ENCODE measurements at regions not wholly inside any gene's neighbourhood (a gene's known extent, or its start where the extent isn't known, plus 50 kb on each side); places are given as distances from the start of the nearest gene placed in this dataset.

- no peak for TF ChIP-seq CTCF (IDR thresholded peaks at IDR 0.05)
- no peak for ATAC-seq (ENCODE audit: low FRiP score)
Measured at GRCh38 chr6:24987446-24988115, 51.8 kb upstream of the RIPOR2 start.

GRCh38 chr6:24988562-24988961, 52.8 kb upstream of the RIPOR2 start:
- ATAC-seq (ENCODE audit: low FRiP score): no peak
- no peak for TF ChIP-seq CTCF (IDR thresholded peaks at IDR 0.05)
- no peak for DNase-seq (ENCODE audit: low spot score)

More at GRCh38 chr6:24987446-24988115, 51.8 kb upstream of the RIPOR2 start:
- no peak for DNase-seq (ENCODE audit: low spot score)

GRCh38 chr6:24990236-24990845, 54.6 kb upstream of the RIPOR2 start:
- ATAC-seq (ENCODE audit: low FRiP score): no peak
- DNase-seq (ENCODE audit: low spot score): no peak

GRCh38 chr6:24990944-24991809, 55.4 kb upstream of the RIPOR2 start:
- no peak for ATAC-seq (ENCODE audit: low FRiP score)
- no peak for TF ChIP-seq CTCF (IDR thresholded peaks at IDR 0.05)
- DNase-seq (ENCODE audit: low spot score): no peak

More at GRCh38 chr6:24990236-24990845, 54.6 kb upstream of the RIPOR2 start:
- no peak for TF ChIP-seq CTCF (IDR thresholded peaks at IDR 0.05)

- DNase-seq (ENCODE audit: low spot score) (no peak), ATAC-seq (ENCODE audit: low FRiP score) (peak; percentile 76)
- no peak for TF ChIP-seq CTCF (IDR thresholded peaks at IDR 0.05)
Measured at GRCh38 chr6:24991810-24992467, 56.2 kb upstream of the RIPOR2 start.

- TF ChIP-seq CTCF (IDR thresholded peaks at IDR 0.05): no peak
- ATAC-seq (ENCODE audit: low FRiP score) (no peak), DNase-seq (ENCODE audit: low spot score) (no peak)
Measured at GRCh38 chr6:24994812-24995211, 59.1 kb upstream of the RIPOR2 start.

All from omental fat pad (tissue), 3 donors.